ENCODE measurements at regions not wholly inside any gene's neighbourhood (a gene's known extent, or its start where the extent isn't known, plus 50 kb on each side); places are given as distances from the start of the nearest gene placed in this dataset.

DNA sequence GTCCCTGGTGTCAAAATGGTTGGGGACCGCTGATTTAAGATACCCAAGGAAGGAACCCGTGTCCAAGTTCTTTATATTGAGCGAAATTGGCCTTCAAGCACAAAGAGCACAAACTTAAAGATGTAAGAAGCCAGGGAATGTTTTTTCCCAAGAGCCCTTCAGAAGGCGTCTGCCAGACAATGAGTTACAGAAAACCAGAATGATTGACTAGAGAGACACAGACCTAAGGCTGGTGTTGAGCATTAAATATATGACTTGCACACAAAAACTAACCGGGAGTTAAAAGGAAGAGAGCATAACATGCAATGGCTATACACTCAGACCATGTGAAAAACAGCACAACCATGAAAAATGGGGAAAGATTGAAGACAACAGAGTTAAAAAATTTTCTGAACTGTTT is 157.5 kb upstream of the FAM9B start:
- no peak for DNase-seq (ENCODE audit: extremely low read depth, low read depth)

DNA sequence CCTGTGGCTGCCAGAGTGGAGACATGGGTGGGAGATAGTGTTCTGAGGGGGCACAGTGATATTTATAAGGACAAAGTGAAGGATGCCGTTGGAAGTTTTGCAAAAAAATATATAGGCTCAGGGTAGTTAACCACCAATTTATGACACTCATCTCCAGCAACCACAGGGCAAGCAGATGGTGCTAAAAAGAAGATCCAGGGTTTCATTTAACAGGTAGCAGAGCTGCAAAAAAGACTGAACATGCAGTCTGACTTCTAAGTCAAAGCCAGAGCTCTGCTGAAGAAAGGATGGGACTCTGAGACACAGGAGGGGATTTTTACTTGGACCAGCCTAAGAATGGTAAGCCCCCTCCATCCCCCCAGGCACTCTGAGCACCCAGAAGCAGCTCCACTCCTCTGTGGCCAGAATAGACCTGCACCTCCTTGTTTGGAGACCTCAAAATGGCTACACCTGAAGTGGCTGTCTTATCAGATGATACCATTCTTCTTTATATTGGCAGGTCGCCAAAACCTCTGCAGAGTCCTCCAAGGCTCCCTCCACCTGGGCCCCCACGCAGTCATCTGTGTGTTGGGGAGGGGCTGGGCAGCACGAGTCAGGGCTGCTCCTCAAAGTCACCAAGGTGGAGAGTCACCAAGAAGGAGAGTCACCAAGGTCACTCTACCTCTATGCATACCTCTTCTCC is 161.4 kb upstream of the FAM9B start:
- no peak for DNase-seq (ENCODE audit: extremely low read depth, low read depth)

DNA sequence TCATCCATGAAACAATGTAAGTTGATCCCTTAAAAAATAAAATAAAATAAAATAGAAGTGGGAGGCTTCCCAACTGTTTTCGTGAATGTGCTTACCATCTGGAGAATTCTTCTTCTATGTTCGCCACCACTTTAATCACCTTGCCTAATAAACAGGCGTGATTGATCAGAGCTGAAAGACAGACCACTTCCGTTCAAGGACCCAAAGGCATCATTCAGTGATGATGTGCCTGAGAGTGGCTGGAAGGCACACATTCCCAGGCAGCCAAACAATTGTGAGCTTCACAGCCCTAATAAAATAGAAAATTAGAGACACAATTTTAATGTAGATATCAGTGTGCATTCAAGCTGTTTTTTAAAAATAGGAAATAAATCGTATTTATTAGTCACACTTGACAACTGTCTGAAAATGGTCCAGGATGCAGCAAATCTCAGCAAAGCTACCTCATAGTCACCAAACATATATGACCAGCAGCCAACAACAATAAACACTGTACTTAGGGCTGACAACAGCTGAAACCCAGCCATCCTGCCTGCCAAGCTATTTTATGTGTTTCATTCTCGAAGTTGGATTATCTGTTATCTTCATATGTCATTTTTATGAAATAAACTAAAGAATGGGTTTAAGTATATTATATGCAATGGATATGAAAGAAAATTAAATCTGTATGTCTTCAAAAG is 163.2 kb upstream of the FAM9B start:
- no peak for DNase-seq (ENCODE audit: extremely low read depth, low read depth)

DNA sequence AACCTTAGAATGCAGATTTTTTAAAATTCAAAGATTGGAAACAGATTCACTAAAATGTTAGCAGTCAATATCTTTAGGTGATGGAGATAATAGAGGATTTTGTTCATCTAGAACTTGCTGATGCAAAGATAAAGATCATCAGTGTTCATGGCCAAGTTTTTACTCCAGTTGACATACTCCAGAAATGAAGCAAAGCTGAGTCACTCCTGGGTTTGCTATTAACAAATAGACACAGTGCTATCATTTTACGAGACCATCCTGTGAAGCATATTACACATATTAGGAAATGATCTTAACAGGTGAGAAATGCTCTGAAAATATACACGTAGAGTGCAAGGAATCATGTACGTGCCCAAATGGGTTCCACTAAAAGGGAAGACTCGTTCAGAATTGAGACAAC is 170.6 kb upstream of the FAM9B start:
- DNase-seq (ENCODE audit: extremely low read depth, low read depth) = no peak

DNA sequence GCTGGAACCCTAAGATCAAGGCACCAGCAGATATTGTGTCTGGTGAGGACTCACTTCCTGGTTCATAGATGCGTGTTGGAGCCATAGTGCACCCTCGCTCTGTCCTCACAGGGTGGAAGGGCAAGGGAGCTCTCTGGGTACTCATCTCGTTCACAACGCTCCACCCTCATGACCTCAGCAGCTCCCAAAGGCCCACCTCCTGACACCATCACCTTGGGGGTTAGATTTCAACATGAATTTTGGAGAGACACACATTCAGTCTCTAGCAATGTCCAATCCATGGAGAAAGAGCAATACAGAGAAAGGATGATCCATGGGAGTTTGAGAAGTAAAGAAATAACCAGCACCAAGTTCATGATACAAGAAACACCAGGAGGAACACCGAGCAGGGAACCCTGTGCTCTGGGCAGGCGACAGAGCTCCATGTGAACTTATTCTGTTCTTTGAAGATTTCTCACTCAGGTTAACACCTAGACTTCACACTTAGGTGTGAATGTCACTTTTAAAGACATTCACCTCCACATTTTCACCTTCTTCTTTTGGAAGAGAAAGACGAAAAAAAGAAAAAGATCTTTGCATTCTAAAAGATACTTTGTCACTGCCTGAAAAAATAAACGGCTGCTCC is 171.8 kb upstream of the FAM9B start:
- no peak for DNase-seq (ENCODE audit: extremely low read depth, low read depth)

DNA sequence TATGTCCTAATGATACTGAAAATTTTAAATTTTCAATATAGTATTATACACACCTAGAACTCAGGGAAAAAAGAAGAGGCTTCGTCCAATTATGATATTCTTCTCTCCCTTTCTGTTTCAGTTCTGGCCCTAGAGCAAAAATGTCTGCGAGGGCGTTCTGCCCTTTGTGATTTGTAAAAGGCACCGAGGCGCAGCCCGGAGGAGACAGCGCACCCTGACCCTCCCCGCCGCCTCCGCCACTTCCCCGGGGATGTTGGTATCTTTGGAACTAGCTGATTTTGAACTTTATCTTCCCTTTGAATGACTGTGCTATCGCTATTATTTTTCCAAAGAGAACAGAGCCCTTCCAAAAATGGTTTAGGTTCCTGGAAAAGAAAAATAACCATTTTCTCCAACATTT is 173.2 kb upstream of the FAM9B start:
- DNase-seq (ENCODE audit: extremely low read depth, low read depth) = no peak

DNA sequence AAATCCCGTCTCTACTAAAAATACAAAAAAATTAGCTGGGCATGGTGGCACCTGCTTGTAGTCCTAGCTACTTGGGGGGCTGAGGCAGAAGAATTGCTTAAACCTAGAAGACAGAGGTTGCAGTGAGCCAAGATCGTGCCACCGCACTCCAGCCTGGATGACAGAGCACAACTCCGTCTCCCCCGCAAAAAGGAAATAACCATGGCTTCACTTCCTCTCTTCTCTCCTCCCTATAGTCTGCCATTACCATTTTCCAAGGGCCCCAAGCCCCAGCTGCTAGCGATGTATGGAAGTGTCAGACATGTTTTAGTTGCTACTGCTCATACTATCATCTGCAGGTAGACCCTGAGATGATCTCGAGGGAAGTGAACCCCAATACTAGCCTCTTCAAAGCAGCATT is 177.3 kb upstream of the FAM9B start:
- no peak for DNase-seq (ENCODE audit: extremely low read depth, low read depth)

DNA sequence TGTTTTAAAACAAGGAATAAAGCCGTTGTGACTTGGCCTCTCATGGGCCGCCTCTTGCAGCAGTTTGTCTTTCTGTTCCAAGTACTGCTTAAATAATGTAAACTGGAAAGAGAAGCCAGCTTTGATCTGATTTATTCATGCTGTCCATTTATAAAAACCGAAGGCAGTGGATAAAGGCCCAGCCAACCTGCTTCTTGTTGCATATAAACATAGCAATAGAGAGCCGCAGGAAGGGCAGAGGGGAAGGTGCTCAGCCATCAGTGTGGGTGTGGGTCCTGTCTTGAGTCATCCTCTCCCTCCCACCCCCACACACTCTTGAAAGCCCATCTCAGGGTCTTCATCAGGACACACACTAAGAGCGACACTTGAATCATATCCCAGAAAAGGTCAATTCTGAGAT is 187.9 kb upstream of the FAM9B start:
- no peak for DNase-seq (ENCODE audit: extremely low read depth, low read depth)

DNA sequence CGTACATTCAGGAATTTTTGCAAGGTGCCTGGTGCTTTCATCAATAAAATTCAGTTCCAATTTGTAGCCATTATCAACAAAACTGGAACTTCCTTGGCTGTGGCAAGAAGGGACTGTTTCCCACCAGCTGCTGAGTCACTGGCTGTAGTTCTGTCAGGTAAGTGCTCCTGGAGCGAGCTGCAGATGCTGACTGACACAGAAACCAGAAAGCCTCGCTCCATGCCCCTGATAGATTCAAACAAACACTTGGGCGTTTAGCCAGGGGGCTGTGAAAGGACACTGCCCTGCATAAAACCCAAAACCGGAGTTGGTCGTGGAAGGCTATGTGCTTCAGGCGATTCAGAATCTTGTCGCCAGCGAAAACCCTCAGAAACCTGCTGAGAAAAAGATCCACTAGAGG is 188.4 kb upstream of the FAM9B start:
- DNase-seq (ENCODE audit: extremely low read depth, low read depth) = no peak

DNA sequence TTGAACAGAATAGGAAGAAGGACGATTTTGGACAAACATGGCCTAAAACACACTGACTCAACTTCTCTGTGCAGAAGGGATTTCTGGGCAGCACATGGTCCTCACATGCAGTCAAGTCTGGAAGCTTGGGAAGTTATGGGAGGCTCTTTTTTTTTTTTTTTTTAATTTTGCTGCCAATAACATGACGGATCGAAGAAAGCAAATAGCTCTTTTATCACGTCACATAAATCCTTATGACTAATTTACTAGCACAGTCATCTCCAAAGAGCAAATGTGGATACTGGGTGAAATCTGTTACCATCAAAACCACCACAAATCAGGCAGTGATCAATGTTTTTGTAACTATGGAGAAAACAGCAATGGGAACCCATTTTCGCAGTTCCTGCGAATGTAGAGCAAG is 193.3 kb upstream of the FAM9B start:
- DNase-seq (ENCODE audit: extremely low read depth, low read depth) = no peak

DNA sequence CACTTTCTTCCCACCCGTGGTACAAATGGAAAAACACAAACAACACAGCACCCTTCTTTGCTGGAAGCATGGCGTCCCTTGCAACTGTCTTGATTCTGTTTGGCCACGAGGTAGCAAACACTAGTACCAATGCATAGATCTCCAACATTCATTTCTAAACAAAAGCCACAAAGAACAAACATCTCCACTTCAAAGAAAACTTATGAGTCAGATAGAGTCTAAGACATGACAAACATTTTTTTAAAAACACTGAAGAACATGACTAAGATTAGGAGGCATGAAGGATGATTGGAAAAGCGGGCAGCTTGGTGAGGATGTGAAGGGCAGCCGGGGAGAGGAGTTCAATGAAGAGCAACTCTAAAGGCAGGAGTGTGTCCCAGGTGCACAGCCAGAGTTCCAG is 197.6 kb upstream of the FAM9B start:
- DNase-seq (ENCODE audit: extremely low read depth, low read depth) = no peak

DNA sequence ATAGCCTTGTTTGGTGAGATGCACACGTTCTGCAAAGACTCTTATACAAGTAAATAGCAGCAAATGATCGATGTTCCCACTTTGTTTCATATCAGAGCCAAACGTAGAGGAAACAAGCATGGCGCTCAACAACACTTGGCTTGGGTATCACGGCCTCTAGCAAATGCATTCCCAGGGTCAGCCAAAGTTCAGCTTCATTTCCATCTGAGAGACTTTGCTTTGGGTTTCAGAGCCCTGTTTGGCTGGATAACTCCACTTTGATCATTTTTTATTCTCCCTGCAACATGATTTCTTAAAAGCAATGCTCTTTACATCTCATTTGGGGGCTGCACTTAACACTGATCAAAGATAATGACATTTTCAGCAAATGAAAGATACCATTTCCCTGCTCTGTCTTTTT is 199.2 kb upstream of the FAM9B start:
- DNase-seq (ENCODE audit: extremely low read depth, low read depth) = no peak

DNA sequence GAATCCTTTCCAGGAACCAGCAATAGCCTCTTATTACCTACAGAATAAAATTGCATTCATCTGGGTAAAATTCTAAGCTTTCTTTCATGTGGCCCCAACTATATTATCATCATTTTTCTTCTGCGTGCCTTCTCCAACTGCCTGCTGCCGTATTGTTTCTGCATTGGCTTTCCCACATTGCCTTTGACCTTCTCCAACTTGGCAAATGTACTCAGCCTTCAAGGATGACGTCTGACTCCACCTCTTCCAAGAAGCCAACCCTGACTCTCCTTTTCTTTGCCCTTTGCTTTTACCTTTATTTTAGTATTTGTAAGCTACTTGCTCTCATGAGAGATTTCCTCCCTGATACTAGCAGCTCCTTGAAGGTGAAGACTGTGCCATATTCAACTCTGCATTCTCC is 200.4 kb upstream of the FAM9B start:
- DNase-seq (ENCODE audit: extremely low read depth, low read depth) = no peak

DNA sequence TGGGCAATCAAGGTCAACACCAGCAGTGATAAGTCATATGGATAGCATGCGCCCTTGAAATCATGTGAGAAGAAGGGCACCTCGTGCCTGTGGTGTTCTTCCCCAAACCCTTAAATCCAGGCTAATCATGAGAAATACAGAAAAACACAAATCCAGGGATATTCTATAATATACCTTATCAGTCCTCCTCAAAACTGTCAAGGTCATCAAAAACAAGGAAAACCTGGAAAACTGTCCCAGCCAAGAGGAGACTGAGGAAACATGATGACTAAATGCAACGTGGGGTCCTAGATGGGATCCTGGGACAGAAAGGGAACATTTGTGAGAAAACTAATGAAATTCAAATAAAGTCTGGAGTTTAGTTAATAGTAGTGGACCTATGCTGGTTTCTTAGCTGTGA is 201.8 kb upstream of the FAM9B start:
- no peak for DNase-seq (ENCODE audit: extremely low read depth, low read depth)

DNA sequence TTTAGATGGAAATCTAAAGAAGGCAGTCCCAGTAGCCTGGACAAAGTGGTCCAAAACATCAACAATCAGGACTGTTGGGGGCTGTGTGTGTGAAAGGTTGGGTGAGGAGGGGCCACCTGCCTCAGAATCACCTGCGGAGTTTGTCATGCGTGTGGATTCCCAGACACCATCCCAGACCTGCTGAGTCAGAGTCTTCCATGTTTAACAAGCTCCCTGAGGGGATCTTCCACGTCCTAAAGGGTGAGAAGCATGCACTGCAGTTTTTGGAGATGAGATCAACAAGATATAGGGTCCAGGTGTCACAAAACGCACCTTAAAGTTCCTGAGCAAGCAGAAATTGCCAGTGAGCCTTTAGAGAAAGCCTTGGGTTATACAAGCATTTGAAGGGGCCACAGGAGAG is 207.0 kb upstream of the FAM9B start:
- DNase-seq (ENCODE audit: extremely low read depth, low read depth) = no peak

DNA sequence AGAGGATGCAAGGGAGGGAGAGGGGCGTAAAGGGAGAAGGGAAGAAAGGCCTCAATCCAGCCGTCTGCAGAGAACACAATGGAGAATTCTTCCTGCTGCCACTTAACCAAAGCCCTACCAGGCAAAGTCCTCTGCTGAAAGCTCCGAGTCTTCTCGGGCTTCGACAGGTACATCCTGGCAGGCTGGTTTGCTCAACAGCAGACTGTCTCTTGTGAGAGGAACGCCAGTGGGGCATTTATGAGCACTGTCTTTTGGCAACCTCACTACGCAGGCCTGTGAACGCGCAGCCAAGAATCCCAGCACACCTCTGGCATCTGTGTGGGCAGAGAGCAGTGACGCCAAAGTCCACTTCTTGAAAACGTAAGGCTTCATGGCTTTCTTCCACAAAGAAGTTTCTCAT is 207.5 kb upstream of the FAM9B start:
- no peak for DNase-seq (ENCODE audit: extremely low read depth, low read depth)

DNA sequence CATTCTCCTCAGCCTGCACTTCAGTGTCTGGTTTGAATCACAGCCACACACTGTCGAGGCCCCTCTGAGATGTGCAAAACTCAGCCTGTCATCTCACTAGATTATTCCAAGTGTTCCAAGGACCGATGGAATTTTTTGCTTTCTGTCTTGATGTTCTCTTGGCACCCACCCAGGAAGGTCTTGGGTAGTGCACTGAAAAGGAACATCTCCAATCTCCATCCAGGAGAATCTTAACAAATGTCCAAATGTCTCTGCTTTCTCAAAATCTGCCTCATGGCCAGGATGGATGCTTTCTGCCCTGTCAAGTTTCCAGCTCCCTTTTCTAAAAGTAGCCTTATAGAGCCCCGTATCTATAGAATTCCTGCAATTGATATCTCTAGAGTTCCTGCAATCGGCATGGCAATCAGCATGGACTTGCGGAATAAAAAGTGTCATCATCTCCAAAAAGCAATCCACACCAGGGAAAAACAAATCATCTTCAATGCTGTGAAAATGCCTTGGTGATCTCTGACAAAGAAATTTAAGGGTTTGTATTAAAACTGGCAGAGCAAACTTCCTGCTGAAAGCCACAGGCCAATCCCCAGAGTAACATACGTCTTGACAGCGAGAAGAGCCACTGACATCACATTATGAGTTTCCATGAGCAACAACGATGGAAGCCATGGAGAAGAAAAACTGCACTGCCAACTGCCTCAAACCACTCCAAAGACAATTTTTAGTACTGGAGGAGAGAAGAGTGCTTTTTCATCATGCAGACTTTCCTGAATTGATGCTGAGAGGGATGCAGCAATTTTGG is 215.3 kb upstream of the FAM9B start:
- no peak for DNase-seq (ENCODE audit: extremely low read depth, low read depth)

DNA sequence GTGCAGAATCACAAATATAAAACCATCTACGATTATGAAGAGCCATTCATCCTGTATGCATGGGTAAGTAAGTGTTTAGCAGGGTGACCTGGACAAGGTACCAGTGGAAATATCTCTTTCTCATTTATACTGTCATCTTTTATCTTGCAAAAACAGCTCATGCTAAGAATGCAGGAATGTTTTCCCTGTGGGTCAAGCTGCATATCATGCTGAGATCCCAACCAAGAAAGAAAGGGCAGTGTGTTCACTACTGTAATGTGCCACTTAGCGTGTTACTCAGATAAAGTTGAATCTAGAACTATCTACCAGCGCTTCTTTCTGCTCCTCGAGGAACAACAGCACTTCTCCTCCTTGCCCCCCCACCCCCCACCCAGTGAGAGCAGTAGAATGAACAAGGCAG is 212.7 kb upstream of the TBL1X start:
- no peak for DNase-seq (ENCODE audit: extremely low read depth, low read depth)

DNA sequence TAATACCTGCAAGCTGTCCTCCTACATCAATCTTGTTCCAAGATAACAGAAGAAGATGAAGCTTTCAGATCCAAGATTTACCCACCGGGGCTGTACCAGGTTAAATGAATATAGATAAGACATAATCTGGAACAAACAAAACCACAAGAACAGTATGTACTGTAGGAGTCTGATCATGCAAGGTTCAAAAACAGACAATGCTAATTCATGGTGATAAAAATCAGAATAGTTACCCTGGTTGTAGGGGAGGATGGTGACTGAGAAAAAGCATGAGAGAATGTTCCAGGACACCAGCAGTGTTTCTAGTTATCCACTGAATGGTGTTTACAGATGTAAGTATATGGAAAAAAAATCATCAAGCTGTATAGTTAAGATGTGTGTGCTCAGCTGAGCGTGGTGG is 211.6 kb upstream of the TBL1X start:
- DNase-seq (ENCODE audit: extremely low read depth, low read depth) = no peak

DNA sequence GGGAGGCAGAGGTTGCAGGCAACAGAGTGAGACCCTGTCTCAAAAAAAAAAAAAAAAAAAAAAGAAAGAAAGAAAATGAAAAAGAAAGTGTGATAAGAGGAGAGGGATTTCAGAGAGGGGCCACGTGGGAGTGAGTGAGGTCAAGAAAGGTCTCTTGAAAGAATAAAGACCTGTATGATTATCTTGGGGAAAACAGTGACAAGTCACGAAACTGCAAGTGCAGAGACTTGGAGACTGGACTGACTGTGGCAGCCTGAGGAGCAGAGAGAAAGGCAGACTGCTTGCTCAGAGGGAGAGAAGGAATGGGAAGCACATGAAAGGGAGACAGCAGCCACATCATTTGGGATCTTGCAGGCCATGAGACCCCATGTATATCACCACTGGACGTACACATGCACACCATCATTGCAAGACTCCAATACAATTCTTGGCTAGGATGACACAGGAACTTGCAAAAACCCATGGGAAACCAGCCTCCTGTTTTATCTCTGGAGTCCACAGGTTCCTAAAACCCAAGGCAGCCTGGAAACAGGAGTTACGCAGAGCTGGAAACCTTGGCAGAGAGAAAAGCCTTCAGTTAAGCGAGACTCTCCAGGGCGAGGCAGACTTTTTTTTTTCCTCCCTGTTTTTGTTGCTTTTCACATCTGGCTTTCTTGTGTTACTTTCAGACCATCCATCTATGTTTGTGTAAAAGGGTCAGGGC is 207.0 kb upstream of the TBL1X start:
- DNase-seq (ENCODE audit: extremely low read depth, low read depth) = no peak

Data from NCI-H460 (cell line).